NCI-H82 (cell line): ENCODE measurements at regions not wholly inside any gene's neighbourhood (a gene's known extent, or its start where the extent isn't known, plus 50 kb on each side); places are given as distances from the start of the nearest gene placed in this dataset.

Experiments
- DNase-seq: peaks from one replicate; lab custom pipeline; 2025; lab: John Stamatoyannopoulos, UW

- peak; percentile 60 for DNase-seq
Measured at GRCh38 chr1:116262995-116263385, 110.1 kb upstream of the ATP1A1 start.

GRCh38 chr1:116265931-116266863 is 106.8 kb upstream of the ATP1A1 start:
- DNase-seq = peak; percentile 99

- peak; percentile 46 for DNase-seq
Measured at GRCh38 chr1:116266864-116267212, 106.2 kb upstream of the ATP1A1 start.

- no peak for DNase-seq
Measured at GRCh38 chr1:116268211-116268610, 104.8 kb upstream of the ATP1A1 start.

GRCh38 chr1:116270316-116271057 is 102.6 kb upstream of the ATP1A1 start:
- DNase-seq = no peak

- DNase-seq = peak; percentile 94
Measured at GRCh38 chr1:116273042-116273783, 99.8 kb upstream of the ATP1A1 start.

- DNase-seq = no peak
Measured at GRCh38 chr1:116276532-116276931, 96.5 kb upstream of the ATP1A1 start.

- no peak for DNase-seq
Measured at GRCh38 chr1:116277840-116278540, 95.1 kb upstream of the ATP1A1 start.

GRCh38 chr1:116278541-116278866 is 94.5 kb upstream of the ATP1A1 start:
- no peak for DNase-seq

- no peak for DNase-seq
Measured at GRCh38 chr1:116279715-116280114, 93.3 kb upstream of the ATP1A1 start.

- DNase-seq = no peak
Measured at GRCh38 chr1:116284819-116285390, 88.1 kb upstream of the ATP1A1 start.

GRCh38 chr1:116286541-116286971 is 86.5 kb upstream of the ATP1A1 start:
- peak; percentile 43 for DNase-seq

- DNase-seq = no peak
Measured at GRCh38 chr1:116287341-116288200, 85.5 kb upstream of the ATP1A1 start.

GRCh38 chr1:116288201-116288598 is 84.8 kb upstream of the ATP1A1 start:
- no peak for DNase-seq

- no peak for DNase-seq
Measured at GRCh38 chr1:116289193-116289592, 83.9 kb upstream of the ATP1A1 start.

- DNase-seq = no peak
Measured at GRCh38 chr1:116290085-116290705, 82.8 kb upstream of the ATP1A1 start.

GRCh38 chr1:116291024-116291423 is 82.0 kb upstream of the ATP1A1 start:
- no peak for DNase-seq

- no peak for DNase-seq
Measured at GRCh38 chr1:116292929-116293725, 79.9 kb upstream of the ATP1A1 start.

- DNase-seq = no peak
Measured at GRCh38 chr1:116297495-116298212, 75.4 kb upstream of the ATP1A1 start.
